ENCODE measurements at regions not wholly inside any gene's neighbourhood (a gene's known extent, or its start where the extent isn't known, plus 50 kb on each side); places are given as distances from the start of the nearest gene placed in this dataset.
A peak's percentile ranks its signal among the peaks of the same experiment; 100 is the strongest.

DNA sequence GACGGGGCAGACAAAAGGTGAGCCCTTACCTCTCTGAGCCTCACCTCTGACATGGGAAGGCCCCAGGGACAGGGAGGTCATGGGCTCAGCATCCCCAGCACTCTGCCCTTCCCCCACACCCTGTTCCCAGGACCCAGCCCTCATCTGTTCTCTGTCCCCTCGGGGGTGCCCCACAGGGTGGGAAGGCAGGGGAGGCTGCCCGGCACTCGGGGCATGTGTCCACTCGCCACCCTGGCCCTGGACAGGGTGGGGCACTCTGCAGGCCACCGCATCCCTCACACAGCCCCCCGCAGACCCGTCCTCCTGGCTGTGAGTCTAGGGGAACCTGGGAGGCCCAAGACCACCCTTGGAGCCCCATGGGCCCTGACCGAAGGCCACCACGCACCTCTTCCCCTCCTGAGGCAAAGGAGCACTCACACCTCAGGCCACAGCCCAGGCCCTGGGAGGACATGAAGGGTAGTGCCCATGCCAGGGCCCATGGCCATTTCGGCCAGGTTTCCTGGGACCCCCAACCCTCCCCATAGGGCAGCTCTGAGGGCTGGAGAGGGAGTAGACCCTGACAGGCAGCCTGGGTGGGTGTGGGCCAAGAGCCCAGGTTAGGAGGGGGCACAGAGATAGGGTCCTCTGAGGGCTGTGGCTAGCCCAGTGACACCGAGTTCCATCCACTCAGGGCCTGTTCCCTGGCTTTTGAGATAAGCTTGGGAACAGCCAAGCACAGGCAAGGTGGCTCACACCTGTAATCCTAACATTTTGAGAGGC is 193.1 kb downstream of the IGLL1 start:
- H3K27me3 Mint-ChIP-seq (ENCODE audit: low read depth, poor library complexity): peaks cover 3% of the 10 kb centered on the region
- H3K9me3 Mint-ChIP-seq: no peaks in the 10 kb centered on the region
- no peak overlapping the region for H3K4me3 Mint-ChIP-seq
- no peak for DNase-seq
- peak overlapping the region; percentile 42 for H3K27ac Mint-ChIP-seq
- H3K36me3 Mint-ChIP-seq (ENCODE audit: low read depth): peaks cover 26% of the 10 kb centered on the region
- TF ChIP-seq, protein P1, sequence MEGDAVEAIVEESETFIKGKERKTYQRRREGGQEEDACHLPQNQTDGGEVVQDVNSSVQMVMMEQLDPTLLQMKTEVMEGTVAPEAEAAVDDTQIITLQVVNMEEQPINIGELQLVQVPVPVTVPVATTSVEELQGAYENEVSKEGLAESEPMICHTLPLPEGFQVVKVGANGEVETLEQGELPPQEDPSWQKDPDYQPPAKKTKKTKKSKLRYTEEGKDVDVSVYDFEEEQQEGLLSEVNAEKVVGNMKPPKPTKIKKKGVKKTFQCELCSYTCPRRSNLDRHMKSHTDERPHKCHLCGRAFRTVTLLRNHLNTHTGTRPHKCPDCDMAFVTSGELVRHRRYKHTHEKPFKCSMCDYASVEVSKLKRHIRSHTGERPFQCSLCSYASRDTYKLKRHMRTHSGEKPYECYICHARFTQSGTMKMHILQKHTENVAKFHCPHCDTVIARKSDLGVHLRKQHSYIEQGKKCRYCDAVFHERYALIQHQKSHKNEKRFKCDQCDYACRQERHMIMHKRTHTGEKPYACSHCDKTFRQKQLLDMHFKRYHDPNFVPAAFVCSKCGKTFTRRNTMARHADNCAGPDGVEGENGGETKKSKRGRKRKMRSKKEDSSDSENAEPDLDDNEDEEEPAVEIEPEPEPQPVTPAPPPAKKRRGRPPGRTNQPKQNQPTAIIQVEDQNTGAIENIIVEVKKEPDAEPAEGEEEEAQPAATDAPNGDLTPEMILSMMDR (IDR thresholded peaks at IDR 0.05): no peak
- peaks cover 64% of the 10 kb centered on the region for H3K4me1 Mint-ChIP-seq

DNA sequence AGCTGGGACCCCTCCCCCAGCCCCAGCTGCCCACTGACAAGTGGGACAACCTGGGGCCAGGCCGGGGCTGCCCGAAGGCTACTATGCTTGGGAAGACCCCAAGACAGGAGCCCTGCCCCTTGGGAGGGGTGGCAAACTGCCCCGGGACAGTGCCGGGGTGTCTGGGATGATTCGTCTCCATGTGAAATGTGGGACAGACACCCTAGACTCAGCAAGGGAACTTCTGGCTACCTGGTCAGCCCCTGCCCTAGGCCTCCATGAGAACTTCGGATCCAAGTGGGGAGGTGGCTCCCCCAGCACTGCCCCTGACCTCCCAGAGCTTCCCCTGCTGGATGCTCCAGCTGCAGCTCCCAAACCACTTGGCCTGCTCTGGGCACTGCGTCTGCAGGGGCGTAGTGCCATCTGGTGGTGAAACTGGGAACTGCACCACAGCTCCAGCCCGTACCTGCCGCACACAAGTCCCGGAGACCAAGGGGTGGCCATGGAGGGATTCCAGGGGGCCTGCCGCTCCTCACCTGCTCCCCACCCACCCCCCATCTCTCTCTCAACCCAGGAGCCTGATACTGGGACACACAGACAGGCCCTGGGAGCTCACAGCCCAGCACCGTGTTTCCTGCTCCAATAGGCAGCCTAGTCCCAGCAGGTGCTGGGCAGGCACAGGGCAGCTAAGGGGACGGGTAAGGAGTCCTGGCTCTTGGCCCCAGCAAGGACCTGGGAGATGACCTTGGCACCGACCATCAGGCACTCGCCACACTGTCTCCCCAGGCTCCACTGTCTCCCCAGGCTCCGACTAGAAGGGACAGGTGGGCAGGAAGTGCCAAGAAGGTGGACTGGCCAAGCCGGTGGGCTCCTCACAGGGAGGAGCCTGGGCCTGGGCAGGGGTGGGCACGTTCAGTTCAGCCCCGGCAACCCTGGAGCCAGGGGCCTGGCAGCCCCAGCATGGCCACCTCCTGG is 194.1 kb downstream of the IGLL1 start:
- peaks cover 59% of the 10 kb centered on the region for H3K4me1 Mint-ChIP-seq
- peaks cover 20% of the 10 kb centered on the region for H3K36me3 Mint-ChIP-seq (ENCODE audit: low read depth)
- no peak overlapping the region for H3K4me3 Mint-ChIP-seq
- peaks cover 3% of the 10 kb centered on the region for H3K27me3 Mint-ChIP-seq (ENCODE audit: low read depth, poor library complexity)
- TF ChIP-seq, protein P1 (IDR thresholded peaks at IDR 0.05): peak; percentile 97
- DNase-seq: peak; percentile 94
- H3K27ac Mint-ChIP-seq: no peak overlapping the region
- no peaks in the 10 kb centered on the region for H3K9me3 Mint-ChIP-seq

DNA sequence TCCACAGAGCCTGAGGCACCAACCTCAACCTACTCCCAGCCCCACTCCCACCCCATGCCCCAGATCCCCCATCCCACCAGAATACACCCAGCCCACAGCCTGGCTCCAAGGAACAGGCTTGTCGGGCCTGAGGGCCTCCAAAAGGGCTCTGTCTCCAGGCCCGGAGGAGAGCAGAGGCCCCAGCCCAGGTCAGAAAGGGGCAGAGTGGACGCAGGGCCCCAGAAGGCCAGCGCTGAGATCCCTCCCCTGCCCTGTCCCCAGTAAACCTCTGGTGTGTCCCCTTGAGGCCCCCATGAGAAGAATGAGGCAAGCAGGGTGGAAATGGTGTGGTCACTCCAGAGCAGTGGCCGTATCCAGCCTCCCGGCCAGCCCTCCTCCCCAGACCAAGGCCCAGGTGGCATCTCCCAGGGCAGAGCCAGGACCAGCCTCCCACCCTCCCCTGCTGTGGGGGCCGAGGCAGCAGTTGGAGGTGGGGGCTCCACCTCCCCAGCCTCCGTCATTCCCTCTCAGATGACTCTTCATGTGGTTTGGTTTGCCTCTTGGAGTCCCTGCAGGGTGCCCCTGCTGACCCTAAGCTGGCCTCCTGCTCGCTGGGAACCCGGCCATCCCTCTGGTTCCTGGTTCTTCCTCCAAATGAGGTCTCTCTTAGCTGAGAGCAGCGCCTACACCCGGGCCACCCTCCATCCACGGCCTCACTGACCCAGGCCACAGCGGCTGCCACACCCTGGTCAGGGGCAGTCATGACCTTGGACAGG is 195.0 kb downstream of the IGLL1 start:
- Mint-ChIP-seq H3K4me3 (no peak overlapping the region), H3K27me3 (ENCODE audit: low read depth, poor library complexity) (peaks cover 3% of the 10 kb centered on the region), H3K36me3 (ENCODE audit: low read depth) (peaks cover 16% of the 10 kb centered on the region), H3K4me1 (peaks cover 55% of the 10 kb centered on the region), H3K27ac (peak overlapping the region; percentile 71), H3K9me3 (no peaks in the 10 kb centered on the region)
- no peak for DNase-seq
- TF ChIP-seq, protein P1 (IDR thresholded peaks at IDR 0.05): no peak

DNA sequence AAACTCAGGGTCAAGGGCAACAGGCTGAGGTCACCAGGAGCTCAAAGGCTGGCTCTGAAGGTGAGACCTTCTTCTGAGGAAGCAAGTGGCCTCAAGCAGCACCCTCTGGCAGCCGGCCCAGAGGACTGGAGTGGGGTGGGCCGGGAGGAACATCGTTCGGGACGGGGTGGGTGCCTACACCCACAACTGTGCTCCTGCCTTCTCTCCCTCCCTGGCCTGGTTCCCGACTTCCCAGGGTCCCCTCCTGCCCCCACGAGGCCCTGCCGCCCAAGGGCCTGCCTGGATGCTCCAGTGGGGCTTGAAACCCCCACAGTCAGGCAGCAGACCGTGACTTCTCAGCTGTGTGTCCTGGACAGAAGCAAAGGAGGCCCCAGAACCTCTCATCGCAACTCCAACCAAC is 195.7 kb downstream of the IGLL1 start:
- Mint-ChIP-seq H3K9me3 (no peaks in the 10 kb centered on the region), H3K4me3 (no peak overlapping the region)

More for the DNA sequence above, 195.7 kb downstream of the IGLL1 start:
- Mint-ChIP-seq H3K36me3 (ENCODE audit: low read depth) (peaks cover 11% of the 10 kb centered on the region), H3K27ac (peak overlapping the region; percentile 32), H3K27me3 (ENCODE audit: low read depth, poor library complexity) (peaks cover 3% of the 10 kb centered on the region), H3K4me1 (peaks cover 49% of the 10 kb centered on the region)
- DNase-seq: no peak
- TF ChIP-seq, protein P1 (IDR thresholded peaks at IDR 0.05): no peak
